ENCODE measurements at regions not wholly inside any gene's neighbourhood (a gene's known extent, or its start where the extent isn't known, plus 50 kb on each side); places are given as distances from the start of the nearest gene placed in this dataset.
"Not testable (repeated sequence)": the region's sequence is repeated elsewhere in the genome, so short reads cannot be mapped to it uniquely, and the experiment has no call there.

- DNase-seq (ENCODE audit: low read depth in 1 of 2, low spot score in 1 of 2): no peak
- no peak for TF ChIP-seq JUND (IDR thresholded peaks at IDR 0.05; ENCODE audit: low read depth)
- in situ Hi-C loops (cut with HindIII; ENCODE audit: low pct_unique_long_range_greater_than_20kb, low sequenced_read_pairs): no loop called here
These were observed 198.0 kb downstream of the CAVIN4 start for GRCh38 chr9:100775912-100776311.

DNA sequence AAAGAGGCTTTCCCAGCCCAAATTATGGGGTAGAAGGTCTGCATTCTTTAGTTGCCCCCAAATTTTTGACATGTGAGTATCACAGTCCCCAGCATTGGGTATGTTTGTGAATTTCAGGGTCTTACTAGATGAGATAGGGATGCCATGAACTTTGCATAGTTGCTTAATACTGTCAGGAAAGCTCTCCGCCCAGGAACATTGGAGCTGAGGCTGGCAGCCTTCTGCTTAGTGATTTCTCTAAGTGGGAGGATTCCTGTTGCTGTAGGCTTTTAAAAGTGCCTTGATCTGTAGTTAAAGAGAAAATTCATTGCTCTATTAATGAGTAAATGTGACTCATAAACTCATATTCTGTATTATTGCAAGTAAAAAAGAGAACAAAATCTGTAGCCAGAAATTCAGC lies 206.9 kb downstream of the CAVIN4 start:
- in situ Hi-C loops (cut with HindIII; ENCODE audit: low pct_unique_long_range_greater_than_20kb, low sequenced_read_pairs): no loop called here
- no peak for DNase-seq (ENCODE audit: low read depth in 1 of 2, low spot score in 1 of 2)
- no peak for TF ChIP-seq JUND (IDR thresholded peaks at IDR 0.05; ENCODE audit: low read depth)

GRCh38 chr9:100785946-100786345 lies 208.1 kb downstream of the CAVIN4 start:
- DNase-seq (ENCODE audit: low read depth in 1 of 2, low spot score in 1 of 2): no peak
- no peak for TF ChIP-seq JUND (IDR thresholded peaks at IDR 0.05; ENCODE audit: low read depth)
- in situ Hi-C loops (cut with HindIII; ENCODE audit: low pct_unique_long_range_greater_than_20kb, low sequenced_read_pairs): no loop called here

DNA sequence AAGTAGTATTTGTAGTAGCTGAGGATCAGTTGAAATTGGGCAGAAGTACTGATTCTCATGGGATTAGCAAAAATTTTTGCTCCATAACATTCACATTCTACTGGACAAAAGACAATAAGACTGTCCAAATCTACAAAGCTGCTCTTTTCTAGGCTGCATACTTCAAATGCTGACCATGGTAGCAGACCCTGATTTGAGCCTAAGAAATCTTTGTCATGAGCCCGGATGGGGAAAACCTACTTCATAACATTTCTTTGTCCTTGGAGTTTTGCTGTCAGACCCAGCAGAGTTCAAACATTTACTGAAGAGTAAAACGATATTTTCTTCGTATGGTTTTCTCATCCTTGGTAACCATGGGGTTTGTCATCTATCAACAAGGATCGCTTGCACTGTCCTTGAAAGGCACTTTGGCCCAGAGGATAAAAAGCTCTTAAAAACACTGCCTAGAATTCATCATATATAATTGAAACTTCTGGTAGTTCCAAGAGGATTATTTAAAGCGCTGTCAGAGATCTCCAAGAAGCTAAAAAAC lies 216.9 kb downstream of the CAVIN4 start:
- in situ Hi-C loops (cut with HindIII; ENCODE audit: low pct_unique_long_range_greater_than_20kb, low sequenced_read_pairs): no loop called here
- TF ChIP-seq JUND (IDR thresholded peaks at IDR 0.05; ENCODE audit: low read depth): no peak
- DNase-seq (ENCODE audit: low read depth in 1 of 2, low spot score in 1 of 2): no peak

DNA sequence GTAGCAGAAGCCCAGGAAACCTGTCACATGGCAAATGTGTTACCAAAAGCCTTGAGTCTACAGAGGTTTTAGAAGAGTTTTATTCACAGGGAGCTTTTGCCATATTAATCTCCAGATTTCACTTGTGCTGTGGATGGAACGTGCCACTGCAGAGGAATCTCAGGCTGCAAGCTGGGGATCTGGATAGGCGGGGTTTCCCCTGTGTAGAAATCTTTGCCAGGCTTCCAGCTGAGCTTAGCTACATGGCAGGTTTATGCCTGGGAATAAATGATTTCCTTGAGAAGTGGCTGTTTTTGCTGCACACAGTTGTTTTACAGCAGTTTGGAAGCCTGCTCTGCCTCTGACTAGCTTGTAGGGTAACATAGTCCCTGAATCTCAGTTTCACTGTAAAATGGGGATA lies 224.6 kb upstream of the PLPPR1 start:
- DNase-seq (ENCODE audit: low read depth in 1 of 2, low spot score in 1 of 2): no peak
- no peak for TF ChIP-seq JUND (IDR thresholded peaks at IDR 0.05; ENCODE audit: low read depth)
- in situ Hi-C loops (cut with HindIII; ENCODE audit: low pct_unique_long_range_greater_than_20kb, low sequenced_read_pairs): no loop called here

GRCh38 chr9:100811643-100812042 lies 216.9 kb upstream of the PLPPR1 start:
- no peak for DNase-seq (ENCODE audit: low read depth in 1 of 2, low spot score in 1 of 2)
- in situ Hi-C loops (cut with HindIII; ENCODE audit: low pct_unique_long_range_greater_than_20kb, low sequenced_read_pairs): no loop called here
- no peak for TF ChIP-seq JUND (IDR thresholded peaks at IDR 0.05; ENCODE audit: low read depth)

DNA sequence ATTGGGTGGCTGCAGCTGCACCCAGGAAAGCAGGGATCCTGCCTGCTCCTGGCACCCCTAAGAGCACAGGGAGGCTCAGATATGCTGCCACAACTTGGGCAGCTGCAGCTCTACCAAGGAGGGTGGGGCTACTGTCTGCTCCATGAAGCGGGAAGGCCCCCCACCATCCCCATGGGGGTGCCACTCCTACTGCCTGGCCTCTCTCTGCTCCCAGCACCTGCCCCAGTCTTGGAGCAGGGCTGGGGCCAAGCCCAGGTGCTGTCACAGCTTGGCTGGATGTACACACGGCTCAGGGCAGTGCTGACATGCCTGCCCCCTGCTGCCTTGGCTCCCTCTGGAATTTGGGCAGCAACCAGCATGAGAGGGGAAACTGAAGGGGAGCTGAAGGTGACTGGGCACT lies 214.7 kb upstream of the PLPPR1 start:
- DNase-seq (ENCODE audit: low read depth in 1 of 2, low spot score in 1 of 2): no peak
- no peak for TF ChIP-seq JUND (IDR thresholded peaks at IDR 0.05; ENCODE audit: low read depth)
- in situ Hi-C loops (cut with HindIII; ENCODE audit: low pct_unique_long_range_greater_than_20kb, low sequenced_read_pairs): no loop called here

DNA sequence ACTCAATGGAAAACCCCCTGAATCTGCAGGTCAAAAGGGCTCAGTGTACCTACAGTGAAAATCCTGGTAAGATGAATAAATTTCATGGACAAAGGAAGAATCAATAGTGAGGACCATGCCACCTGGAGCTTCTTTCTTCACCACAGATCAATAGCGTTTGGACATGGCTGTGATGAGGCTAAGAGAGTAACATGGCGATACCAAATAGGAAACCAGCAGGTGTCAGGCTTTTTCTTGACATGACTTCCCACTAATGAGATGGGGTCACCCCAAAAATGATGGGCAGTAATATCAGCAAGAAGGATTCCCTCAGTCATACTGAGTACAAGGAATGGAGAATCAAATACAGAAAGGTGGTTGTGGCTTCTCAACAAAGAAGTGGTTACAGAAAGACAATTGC lies 208.5 kb upstream of the PLPPR1 start:
- in situ Hi-C loops (cut with HindIII; ENCODE audit: low pct_unique_long_range_greater_than_20kb, low sequenced_read_pairs): no loop called here
- DNase-seq (ENCODE audit: low read depth in 1 of 2, low spot score in 1 of 2): no peak
- TF ChIP-seq JUND (IDR thresholded peaks at IDR 0.05; ENCODE audit: low read depth): no peak

GRCh38 chr9:100833035-100833434 lies 195.5 kb upstream of the PLPPR1 start:
- DNase-seq (ENCODE audit: low read depth in 1 of 2, low spot score in 1 of 2); in situ Hi-C loops (cut with HindIII; ENCODE audit: low pct_unique_long_range_greater_than_20kb, low sequenced_read_pairs): not testable (repeated sequence)

- in situ Hi-C loops (cut with HindIII; ENCODE audit: low pct_unique_long_range_greater_than_20kb, low sequenced_read_pairs): no loop called here
- no peak for DNase-seq (ENCODE audit: low read depth in 1 of 2, low spot score in 1 of 2)
- TF ChIP-seq JUND (IDR thresholded peaks at IDR 0.05; ENCODE audit: low read depth): no peak
These were observed 189.7 kb upstream of the PLPPR1 start for GRCh38 chr9:100838857-100839256.

DNA sequence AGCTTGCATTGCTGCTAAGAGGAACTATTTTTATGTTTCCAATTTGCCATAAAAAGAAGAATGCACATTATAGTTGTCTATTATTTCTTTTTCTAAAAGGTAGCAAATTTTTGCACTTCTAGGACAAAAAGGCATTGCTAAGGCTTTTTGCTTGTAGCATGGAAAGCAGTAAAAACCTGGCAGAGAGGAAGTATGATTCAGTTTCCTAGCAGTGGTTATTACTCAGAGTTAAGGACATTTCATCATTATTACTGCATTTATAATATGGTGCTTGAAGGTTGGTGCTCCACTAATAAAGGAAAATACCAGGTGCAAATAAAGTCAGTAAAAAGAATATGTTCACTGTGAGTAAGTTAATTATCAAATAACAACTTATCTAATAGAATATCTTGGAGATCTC lies 179.8 kb upstream of the PLPPR1 start:
- DNase-seq (ENCODE audit: low read depth in 1 of 2, low spot score in 1 of 2): no peak
- in situ Hi-C loops (cut with HindIII; ENCODE audit: low pct_unique_long_range_greater_than_20kb, low sequenced_read_pairs): no loop called here
- TF ChIP-seq JUND (IDR thresholded peaks at IDR 0.05; ENCODE audit: low read depth): no peak

GRCh38 chr9:100852088-100852487 lies 176.4 kb upstream of the PLPPR1 start:
- TF ChIP-seq JUND (IDR thresholded peaks at IDR 0.05; ENCODE audit: low read depth): no peak

DNA sequence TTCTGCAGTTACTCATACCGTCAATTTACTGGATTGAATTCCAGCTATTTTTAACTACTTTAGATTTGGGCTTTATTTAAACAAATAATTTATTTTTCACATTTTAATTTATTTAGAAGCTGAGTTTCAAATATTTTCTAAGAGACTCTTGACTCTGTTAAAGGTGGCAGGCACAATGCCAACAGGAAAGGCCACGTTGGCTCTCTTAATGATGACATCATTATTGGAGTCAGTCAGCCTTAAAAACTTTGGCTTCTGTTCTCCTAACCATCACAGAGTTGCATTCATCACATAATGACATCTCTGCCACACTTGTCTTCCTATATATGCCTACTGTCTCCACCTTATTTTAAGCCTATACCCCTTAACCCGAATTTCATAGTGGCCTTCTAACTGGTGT lies 172.3 kb upstream of the PLPPR1 start:
- no peak for DNase-seq (ENCODE audit: low read depth in 1 of 2, low spot score in 1 of 2)
- no peak for TF ChIP-seq JUND (IDR thresholded peaks at IDR 0.05; ENCODE audit: low read depth)
- in situ Hi-C loops (cut with HindIII; ENCODE audit: low pct_unique_long_range_greater_than_20kb, low sequenced_read_pairs): no loop called here

More at GRCh38 chr9:100852088-100852487, 176.4 kb upstream of the PLPPR1 start:
- in situ Hi-C loops (cut with HindIII; ENCODE audit: low pct_unique_long_range_greater_than_20kb, low sequenced_read_pairs): no loop called here
- DNase-seq (ENCODE audit: low read depth in 1 of 2, low spot score in 1 of 2): no peak

- TF ChIP-seq JUND (IDR thresholded peaks at IDR 0.05; ENCODE audit: low read depth): no peak
- in situ Hi-C loops (cut with HindIII; ENCODE audit: low pct_unique_long_range_greater_than_20kb, low sequenced_read_pairs): no loop called here
These were observed 163.4 kb upstream of the PLPPR1 start for GRCh38 chr9:100865111-100865510.

More at GRCh38 chr9:100865111-100865510, 163.4 kb upstream of the PLPPR1 start:
- DNase-seq (ENCODE audit: low read depth in 1 of 2, low spot score in 1 of 2): no peak
